ENCODE measurements at regions not wholly inside any gene's neighbourhood (a gene's known extent, or its start where the extent isn't known, plus 50 kb on each side); places are given as distances from the start of the nearest gene placed in this dataset.
A peak's percentile ranks its signal among the peaks of the same experiment; 100 is the strongest.

GRCh38 chr1:238143038-238143437 is 252.3 kb upstream of the ZP4 start:
- no peak overlapping the region for H3K27ac ChIP-seq (ENCODE audit: extremely low read depth, low read depth, low read length)
- H3K9ac ChIP-seq (ENCODE audit: insufficient read depth in 1 of 2, low read depth in 2 of 2, low read length in 2 of 2) = no peak overlapping the region
- POLR2A ChIA-PET = no interaction called here
- CTCF ChIA-PET (ENCODE audit: low intra/inter-chr PET ratio) = no interaction called here
- H3K9me1 ChIP-seq (ENCODE audit: control insufficient read depth, insufficient read depth, low read length) = no peaks in the 10 kb centered on the region
- no peak overlapping the region for H2AFZ ChIP-seq (ENCODE audit: low read depth, low read length)
- no peak overlapping the region for H3K4me3 ChIP-seq
- FAIRE-seq = peak; percentile 35
- no peaks in the 10 kb centered on the region for H4K20me1 ChIP-seq (replicated peaks; ENCODE audit: control insufficient read depth, insufficient read depth, low read length)
- no peaks in the 10 kb centered on the region for H3K27me3 ChIP-seq (ENCODE audit: control insufficient read depth in 2 of 2, insufficient read depth in 2 of 2, low read length in 2 of 2)
- 0% methylated on average over 3 of the region's 3 CpGs for whole genome bisulfite sequencing (ENCODE audit: insufficient coverage, low coverage, missing lambda C conversion rate)
- in situ Hi-C loops (cut with MboI) = no loop called here
- no peaks in the 10 kb centered on the region for H3K79me2 ChIP-seq (ENCODE audit: control insufficient read depth, insufficient read depth, low read length)
- no peak overlapping the region for H3K4me2 ChIP-seq (ENCODE audit: insufficient read depth, low read length)
- DNase-seq (ENCODE audit: extremely low read depth in 1 of 4, low spot score in 3 of 4) = no peak
- no TSS peak for BruUV-seq (replicated peaks)
- no peaks in the 10 kb centered on the region for H3K4me1 ChIP-seq (replicated peaks in 1 of 2; ENCODE audit: control insufficient read depth in 2 of 2, insufficient read depth in 2 of 2, low read length in 2 of 2)
- no peak for ATAC-seq
- intact Hi-C loops (cut with micrococcal nuclease) = no loop called here
- peaks cover 4% of the 10 kb centered on the region for H3K9me3 ChIP-seq (replicated peaks; ENCODE audit: control insufficient read depth, insufficient read depth, low read depth, low read length)
- TF ChIP-seq ZNF3 (CRISPR knock-in tag; IDR thresholded peaks at IDR 0.05) = no peak
- TF ChIP-seq, protein P1, sequence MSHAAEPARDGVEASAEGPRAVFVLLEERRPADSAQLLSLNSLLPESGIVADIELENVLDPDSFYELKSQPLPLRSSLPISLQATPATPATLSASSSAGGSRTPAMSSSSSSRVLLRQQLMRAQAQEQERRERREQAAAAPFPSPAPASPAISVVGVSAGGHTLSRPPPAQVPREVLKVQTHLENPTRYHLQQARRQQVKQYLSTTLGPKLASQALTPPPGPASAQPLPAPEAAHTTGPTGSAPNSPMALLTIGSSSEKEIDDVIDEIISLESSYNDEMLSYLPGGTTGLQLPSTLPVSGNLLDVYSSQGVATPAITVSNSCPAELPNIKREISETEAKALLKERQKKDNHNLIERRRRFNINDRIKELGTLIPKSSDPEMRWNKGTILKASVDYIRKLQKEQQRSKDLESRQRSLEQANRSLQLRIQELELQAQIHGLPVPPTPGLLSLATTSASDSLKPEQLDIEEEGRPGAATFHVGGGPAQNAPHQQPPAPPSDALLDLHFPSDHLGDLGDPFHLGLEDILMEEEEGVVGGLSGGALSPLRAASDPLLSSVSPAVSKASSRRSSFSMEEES (CRISPR knock-in tag; IDR thresholded peaks at IDR 0.05) = peak; percentile 91
- no peaks in the 10 kb centered on the region for H3K36me3 ChIP-seq (ENCODE audit: control insufficient read depth, insufficient read depth, low read length)

- POLR2A ChIA-PET = no interaction called here
- FAIRE-seq (no peak), ATAC-seq (no peak), DNase-seq (ENCODE audit: extremely low read depth in 1 of 4, low spot score in 3 of 4) (no peak)
- H3K27me3 ChIP-seq (ENCODE audit: control insufficient read depth in 2 of 2, insufficient read depth in 2 of 2, low read length in 2 of 2) = no peaks in the 10 kb centered on the region
- H3K9me3 ChIP-seq (replicated peaks; ENCODE audit: control insufficient read depth, insufficient read depth, low read depth, low read length) = peaks cover 4% of the 10 kb centered on the region
- H3K4me3 ChIP-seq = no peak overlapping the region
- no peak overlapping the region for H2AFZ ChIP-seq (ENCODE audit: low read depth, low read length)
- no TSS peak for BruUV-seq (replicated peaks)
- CTCF ChIA-PET (ENCODE audit: low intra/inter-chr PET ratio) = no interaction called here
- WGBS (ENCODE audit: insufficient coverage, low coverage, missing lambda C conversion rate) = 0% methylated on average over 1 of the region's 1 CpG
- no peak overlapping the region for H3K4me2 ChIP-seq (ENCODE audit: insufficient read depth, low read length)
- in situ Hi-C loops (cut with MboI) (no loop called here), intact Hi-C loops (cut with micrococcal nuclease) (no loop called here)
- no peaks in the 10 kb centered on the region for H3K4me1 ChIP-seq (replicated peaks in 1 of 2; ENCODE audit: control insufficient read depth in 2 of 2, insufficient read depth in 2 of 2, low read length in 2 of 2)
- H3K79me2 ChIP-seq (ENCODE audit: control insufficient read depth, insufficient read depth, low read length) = no peaks in the 10 kb centered on the region
- no peak overlapping the region for H3K27ac ChIP-seq (ENCODE audit: extremely low read depth, low read depth, low read length)
- H4K20me1 ChIP-seq (replicated peaks; ENCODE audit: control insufficient read depth, insufficient read depth, low read length) = no peaks in the 10 kb centered on the region
- H3K9ac ChIP-seq (ENCODE audit: insufficient read depth in 1 of 2, low read depth in 2 of 2, low read length in 2 of 2) = no peak overlapping the region
- H3K9me1 ChIP-seq (ENCODE audit: control insufficient read depth, insufficient read depth, low read length) = no peaks in the 10 kb centered on the region
- no peaks in the 10 kb centered on the region for H3K36me3 ChIP-seq (ENCODE audit: control insufficient read depth, insufficient read depth, low read length)
- TF ChIP-seq, protein P2, sequence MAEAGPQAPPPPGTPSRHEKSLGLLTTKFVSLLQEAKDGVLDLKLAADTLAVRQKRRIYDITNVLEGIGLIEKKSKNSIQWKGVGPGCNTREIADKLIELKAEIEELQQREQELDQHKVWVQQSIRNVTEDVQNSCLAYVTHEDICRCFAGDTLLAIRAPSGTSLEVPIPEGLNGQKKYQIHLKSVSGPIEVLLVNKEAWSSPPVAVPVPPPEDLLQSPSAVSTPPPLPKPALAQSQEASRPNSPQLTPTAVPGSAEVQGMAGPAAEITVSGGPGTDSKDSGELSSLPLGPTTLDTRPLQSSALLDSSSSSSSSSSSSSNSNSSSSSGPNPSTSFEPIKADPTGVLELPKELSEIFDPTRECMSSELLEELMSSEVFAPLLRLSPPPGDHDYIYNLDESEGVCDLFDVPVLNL (CRISPR knock-in tag; IDR thresholded peaks at IDR 0.05; ENCODE audit: low read depth) = no peak
- TF ChIP-seq PTRF (tag; IDR thresholded peaks at IDR 0.05) = no peak
- no peak for TF ChIP-seq TRIM28 (IDR thresholded peaks at IDR 0.05)
- no peak for TF ChIP-seq ELF2 (CRISPR knock-in tag; IDR thresholded peaks at IDR 0.05)
- TF ChIP-seq, protein P1 (CRISPR knock-in tag; IDR thresholded peaks at IDR 0.05) = no peak
- no peak for TF ChIP-seq BDP1 (IDR thresholded peaks at IDR 0.05; ENCODE audit: insufficient read depth, insufficient read length)
- TF ChIP-seq HNRNPL (IDR thresholded peaks at IDR 0.05; ENCODE audit: low read depth, low read length) = no peak
- TF ChIP-seq CBFA2T3 (IDR thresholded peaks at IDR 0.05) = no peak
- no peak for TF ChIP-seq SRSF1 (IDR thresholded peaks at IDR 0.05; ENCODE audit: low read depth, low read length)
- TF ChIP-seq STAG1 (CRISPR knock-in tag; IDR thresholded peaks at IDR 0.05; ENCODE audit: borderline replicate concordance) = no peak
- no peak for TF ChIP-seq ZBTB2 (IDR thresholded peaks at IDR 0.05)
Measured at GRCh38 chr1:238141353-238141752, 250.6 kb upstream of the ZP4 start.

Measured in K562 (cell line).